WERI-Rb-1 (cell line): ENCODE measurements at regions not wholly inside any gene's neighbourhood (a gene's known extent, or its start where the extent isn't known, plus 50 kb on each side); places are given as distances from the start of the nearest gene placed in this dataset.

ENCODE experiments used
- DNase-seq: peaks from one replicate; pipeline ENCODE4 v3.0.0-alpha.2; 2020
- H3K27ac ChIP-seq: fragments of 250-450 bp; sonication (Bioruptor Pico); 2 replicates; pipeline ENCODE4 v1.5.1; 2020; ENCODE audit warnings: mild to moderate bottlenecking, moderate library complexity
- H3K27me3 ChIP-seq: fragments of 250-450 bp; sonication (Bioruptor Pico); 2 replicates; pipeline ENCODE4 v1.5.1; 2021; ENCODE audit warnings: mild to moderate bottlenecking, low read depth, moderate library complexity; ENCODE audit not compliant: insufficient read depth, severe bottlenecking
- H3K36me3 ChIP-seq: fragments of 250-450 bp; sonication (Bioruptor Pico); 2 replicates; pipeline ENCODE4 v1.5.1; 2020; ENCODE audit warnings: mild to moderate bottlenecking, moderate library complexity
- H3K4me3 ChIP-seq: 2 replicates; pipeline ENCODE4 v1.5.1; 2011; ENCODE audit warnings: low read depth, mild to moderate bottlenecking, control low read depth, low read length
- H3K9me3 ChIP-seq: fragments of 250-450 bp; sonication (Bioruptor Pico); 2 replicates; pipeline ENCODE4 v1.5.1; 2021; ENCODE audit warnings: mild to moderate bottlenecking, moderate library complexity; ENCODE audit not compliant: severe bottlenecking
- TF ChIP-seq, protein P1 (sequence below): IDR thresholded peaks from 2 replicates; pipeline ENCODE4 v1.5.1; 2011; ENCODE audit warnings: low read depth, mild to moderate bottlenecking, control low read depth, inconsistent platforms, low read length

DNA sequence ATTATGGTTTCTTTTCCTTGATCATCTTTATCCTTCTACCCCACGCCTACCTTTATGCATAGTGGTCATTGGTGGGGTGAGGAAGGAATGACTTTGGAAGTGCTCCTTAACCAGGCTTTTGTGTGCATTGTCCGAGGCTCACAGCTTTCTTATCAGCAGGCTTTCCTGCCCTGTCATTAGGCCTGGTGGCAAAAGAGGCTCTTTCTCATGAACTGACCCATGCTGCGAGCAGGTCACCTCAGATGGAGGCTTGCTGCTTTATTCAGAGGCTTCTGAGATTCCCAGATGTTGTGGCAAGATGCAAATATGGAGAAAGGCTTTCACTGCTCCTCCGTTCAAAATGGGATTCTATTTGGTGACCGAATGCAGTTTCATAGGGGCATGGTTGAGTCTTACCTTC, 57.4 kb upstream of the DMRTA1 start:
- no peaks in the 10 kb centered on the region for H3K36me3 ChIP-seq
- no peak overlapping the region for H3K4me3 ChIP-seq
- no peak overlapping the region for H3K27ac ChIP-seq
- H3K27me3 ChIP-seq, result peaks cover 15% of the 10 kb centered on the region
- TF ChIP-seq, protein P1, sequence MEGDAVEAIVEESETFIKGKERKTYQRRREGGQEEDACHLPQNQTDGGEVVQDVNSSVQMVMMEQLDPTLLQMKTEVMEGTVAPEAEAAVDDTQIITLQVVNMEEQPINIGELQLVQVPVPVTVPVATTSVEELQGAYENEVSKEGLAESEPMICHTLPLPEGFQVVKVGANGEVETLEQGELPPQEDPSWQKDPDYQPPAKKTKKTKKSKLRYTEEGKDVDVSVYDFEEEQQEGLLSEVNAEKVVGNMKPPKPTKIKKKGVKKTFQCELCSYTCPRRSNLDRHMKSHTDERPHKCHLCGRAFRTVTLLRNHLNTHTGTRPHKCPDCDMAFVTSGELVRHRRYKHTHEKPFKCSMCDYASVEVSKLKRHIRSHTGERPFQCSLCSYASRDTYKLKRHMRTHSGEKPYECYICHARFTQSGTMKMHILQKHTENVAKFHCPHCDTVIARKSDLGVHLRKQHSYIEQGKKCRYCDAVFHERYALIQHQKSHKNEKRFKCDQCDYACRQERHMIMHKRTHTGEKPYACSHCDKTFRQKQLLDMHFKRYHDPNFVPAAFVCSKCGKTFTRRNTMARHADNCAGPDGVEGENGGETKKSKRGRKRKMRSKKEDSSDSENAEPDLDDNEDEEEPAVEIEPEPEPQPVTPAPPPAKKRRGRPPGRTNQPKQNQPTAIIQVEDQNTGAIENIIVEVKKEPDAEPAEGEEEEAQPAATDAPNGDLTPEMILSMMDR, result no peak
- H3K9me3 ChIP-seq, result no peaks in the 10 kb centered on the region
- DNase-seq, result no peak

DNA sequence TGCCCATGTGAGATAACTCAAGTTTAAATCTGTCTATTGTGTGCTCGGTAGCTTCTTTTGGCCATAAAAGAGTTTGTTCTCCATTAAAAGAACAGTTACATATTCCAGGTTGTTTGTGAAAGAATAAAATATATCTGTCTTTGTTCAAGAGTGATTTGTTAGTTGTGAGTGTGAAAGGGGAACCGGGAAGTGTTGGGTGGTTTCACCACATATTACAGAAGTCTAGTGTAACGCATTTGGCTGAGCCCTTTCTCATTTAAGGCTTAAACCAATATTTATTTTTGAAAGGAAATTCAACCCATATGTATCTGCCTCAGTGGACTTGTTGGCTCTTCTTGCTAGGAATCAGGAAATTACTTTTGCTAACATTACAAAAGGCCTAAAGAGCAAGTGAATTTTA, 54.1 kb upstream of the DMRTA1 start:
- DNase-seq, result no peak
- no peaks in the 10 kb centered on the region for H3K9me3 ChIP-seq
- H3K27me3 ChIP-seq, result peaks cover 10% of the 10 kb centered on the region
- H3K4me3 ChIP-seq, result no peak overlapping the region
- H3K36me3 ChIP-seq, result no peaks in the 10 kb centered on the region
- TF ChIP-seq, protein P1, result no peak
- no peak overlapping the region for H3K27ac ChIP-seq

DNA sequence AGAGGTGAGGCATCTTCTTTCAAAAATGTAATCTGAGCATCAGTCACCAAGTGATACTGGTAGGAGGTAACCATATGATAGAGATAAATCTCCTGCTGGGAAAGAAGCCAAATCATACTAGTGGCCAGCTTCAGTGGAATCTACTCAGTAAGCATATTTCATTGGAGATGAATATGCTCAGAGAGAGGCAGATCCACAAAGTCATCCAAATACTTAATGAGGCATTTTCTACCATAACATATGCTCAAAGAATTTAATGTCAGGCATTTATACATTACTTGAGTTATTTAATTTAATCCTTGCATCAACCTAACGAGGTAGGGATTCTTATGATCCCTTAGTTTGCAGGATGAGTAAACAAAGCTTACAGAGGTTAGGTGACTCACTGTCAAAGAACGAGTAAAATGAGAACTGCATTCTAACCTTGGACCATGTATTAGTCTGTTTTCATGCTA, 50.9 kb upstream of the DMRTA1 start:
- Histone ChIP-seq H3K27me3 (peaks cover 4% of the 10 kb centered on the region), H3K4me3 (no peak overlapping the region), H3K9me3 (no peaks in the 10 kb centered on the region), H3K36me3 (no peaks in the 10 kb centered on the region), H3K27ac (no peak overlapping the region)
- DNase-seq, result no peak
- TF ChIP-seq, protein P1, result no peak
